CD14-positive monocyte (primary cell): ENCODE measurements at regions not wholly inside any gene's neighbourhood (a gene's known extent, or its start where the extent isn't known, plus 50 kb on each side); places are given as distances from the start of the nearest gene placed in this dataset.

Experiments
- DNase-seq, 3 donors: peaks; one replicate each; pipeline ENCODE4 v3.0.0-alpha.2; 2011 to 2022
- H2AFZ ChIP-seq: 2 replicates; pipeline ENCODE4 v1.6.0; 2012; ENCODE audit warnings: mild to moderate bottlenecking, low read depth, low read length, inconsistent platforms; ENCODE audit not compliant: insufficient read depth, poor library complexity, severe bottlenecking
- H3K27ac ChIP-seq, 2 donors: 1 replicate in 1 of 2; 2 replicates in 1 of 2; pipeline ENCODE4 v1.5.1; 2012 to 2013; ENCODE audit warnings: low read length in 2 of 2, control low read depth in 1 of 2, inconsistent platforms in 1 of 2, low read depth in 1 of 2, mild to moderate bottlenecking in 1 of 2
- H3K27me3 ChIP-seq, 2 donors: one replicate each; pipeline versions ENCODE4 v1.6.0 to v1.6.1; 2011 to 2013; ENCODE audit warnings: low read length in 2 of 2; ENCODE audit not compliant: control insufficient read depth in 2 of 2, insufficient read depth in 2 of 2
- H3K36me3 ChIP-seq, 2 donors: replicated peaks in 1 of 2; 1 replicate in 1 of 2; 2 replicates in 1 of 2; pipeline versions ENCODE4 v1.5.1 to v1.6.1; 2012 to 2013; ENCODE audit warnings: low read length in 2 of 2, control low read depth in 1 of 2, inconsistent platforms in 1 of 2, mild to moderate bottlenecking in 1 of 2; ENCODE audit not compliant: insufficient read depth in 2 of 2, control insufficient read depth in 1 of 2
- H3K4me1 ChIP-seq, 2 donors: 1 replicate in 1 of 2; 2 replicates in 1 of 2; pipeline versions ENCODE4 v1.5.1 to v1.6.1; 2012 to 2013; ENCODE audit warnings: low read length in 2 of 2, control low read depth in 1 of 2, inconsistent platforms in 1 of 2, mild to moderate bottlenecking in 1 of 2, moderate library complexity in 1 of 2; ENCODE audit not compliant: insufficient read depth in 2 of 2, control insufficient read depth in 1 of 2
- H3K4me2 ChIP-seq: replicated peaks from 2 replicates; pipeline ENCODE3; 2012; ENCODE audit warnings: low read length, moderate library complexity, mild to moderate bottlenecking; ENCODE audit not compliant: poor library complexity, severe bottlenecking; ENCODE audit errors: extremely low read depth
- H3K4me3 ChIP-seq, 3 experiments: fragments of 200-600 bp in 1 of 3; sonication (generic) in 1 of 3; replicated peaks in 1 of 3; 1 replicate in 2 of 3; 2 replicates in 1 of 3; pipeline ENCODE4 v1.5.1; 2011 to 2013; ENCODE audit warnings: low read length in 3 of 3, mild to moderate bottlenecking in 3 of 3, control low read depth in 2 of 3, low read depth in 2 of 3, inconsistent platforms in 1 of 3, moderate library complexity in 1 of 3
- H3K79me2 ChIP-seq: 2 replicates; pipeline ENCODE4 v1.6.0; 2012; ENCODE audit warnings: mild to moderate bottlenecking, control low read depth, inconsistent platforms, low read length, moderate library complexity; ENCODE audit not compliant: insufficient read depth
- H3K9ac ChIP-seq: 2 replicates; pipeline ENCODE4 v1.6.0; 2017; ENCODE audit warnings: low read length, mild to moderate bottlenecking; ENCODE audit not compliant: insufficient read depth, poor library complexity, severe bottlenecking
- H3K9me3 ChIP-seq, 2 donors: replicated peaks in 1 of 2; 1 replicate in 1 of 2; 2 replicates in 1 of 2; pipeline versions ENCODE4 v1.5.1 to v1.6.1; 2012 to 2013; ENCODE audit warnings: low read length in 2 of 2, control low read depth in 1 of 2; ENCODE audit not compliant: control insufficient read depth in 1 of 2, insufficient read depth in 1 of 2
- H4K20me1 ChIP-seq: 2 replicates; pipeline ENCODE4 v1.6.0; 2012; ENCODE audit warnings: mild to moderate bottlenecking, low read length, control low read depth, moderate library complexity; ENCODE audit not compliant: insufficient read depth
- H3K27ac Mint-ChIP-seq, 7 donors: one replicate each; pipeline ENCODE4 v1.8.0; 2020; ENCODE audit warnings: mild to moderate bottlenecking in 7 of 7, mixed read lengths in 7 of 7, moderate library complexity in 6 of 7, inconsistent platforms in 2 of 7
- H3K27me3 Mint-ChIP-seq, 3 donors: one replicate each; pipeline ENCODE4 v1.8.0; 2021 to 2022; ENCODE audit warnings: low read depth in 3 of 3, mild to moderate bottlenecking in 3 of 3, mixed read lengths in 3 of 3, moderate library complexity in 3 of 3, inconsistent platforms in 1 of 3
- H3K36me3 Mint-ChIP-seq, 2 donors: one replicate each; pipeline ENCODE4 v1.8.0; 2020; ENCODE audit warnings: mixed read lengths in 2 of 2, inconsistent platforms in 1 of 2, mild to moderate bottlenecking in 1 of 2
- H3K4me1 Mint-ChIP-seq: one replicate; pipeline ENCODE4 v1.8.0; 2020; ENCODE audit warnings: mild to moderate bottlenecking, mixed read lengths
- H3K4me3 Mint-ChIP-seq, 2 donors: one replicate each; pipeline ENCODE4 v1.8.0; 2020; ENCODE audit warnings: mild to moderate bottlenecking in 2 of 2, mixed read lengths in 2 of 2, moderate library complexity in 1 of 2
- H3K9me3 Mint-ChIP-seq, 7 donors: one replicate each; pipeline ENCODE4 v1.8.0; 2020 to 2022; ENCODE audit warnings: mixed read lengths in 7 of 7, mild to moderate bottlenecking in 6 of 7, moderate library complexity in 6 of 7, inconsistent platforms in 2 of 7
- WGBS: methylation state at CpG from one replicate; pipeline ENCODE4 v1.1.5; 2013; ENCODE audit warnings: missing lambda C conversion rate; ENCODE audit not compliant: insufficient coverage; 5-methylcytosine and 5-hydroxymethylcytosine counted together
- intact Hi-C, 2 donors: fragments of 100-400 bp; cut with micrococcal nuclease; formaldehyde crosslinking; loops; one replicate each; pipeline versions ENCODE4 v1.15.0 to v1.15.1; 2023
- TF ChIP-seq, protein P1 (sequence below): fragments of 200-600 bp; IDR thresholded peaks from one replicate; pipeline ENCODE4 v1.8.0; 2022; ENCODE audit warnings: antibody characterized with exemption, mild to moderate bottlenecking

DNA sequence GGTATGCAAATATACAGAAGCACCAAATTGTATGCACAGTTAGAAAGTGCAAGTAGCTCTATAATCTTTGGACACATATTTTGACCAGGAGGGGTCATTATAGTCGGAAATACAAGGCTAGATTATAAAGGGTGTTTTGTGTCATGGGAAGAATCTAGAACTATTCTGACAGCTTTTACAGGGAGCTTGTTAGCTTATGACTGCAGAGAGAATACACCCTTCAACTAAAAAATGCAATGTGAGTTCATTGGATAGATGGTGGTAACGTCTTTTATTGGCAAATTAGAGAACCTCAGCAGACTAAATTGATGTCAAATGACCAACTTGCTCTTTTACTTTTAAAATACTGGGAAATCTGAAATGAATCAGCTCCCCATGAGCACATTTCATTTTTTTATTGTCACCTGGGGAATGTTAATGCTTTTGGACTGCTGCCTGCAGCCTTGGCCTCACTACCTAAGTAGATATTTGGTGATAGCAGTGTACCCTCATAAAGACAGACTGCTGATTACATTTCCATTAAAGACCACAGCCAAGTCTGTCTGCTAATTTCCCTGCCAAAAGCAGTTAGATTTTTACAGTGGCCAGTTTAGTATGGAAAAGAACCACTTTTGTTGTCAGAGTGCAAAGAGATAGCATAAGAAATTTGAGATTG, 515.9 kb upstream of the DPPA4 start:
- no peaks in the 10 kb centered on the region for H3K4me1 ChIP-seq
- Mint-ChIP-seq H3K4me1 (no peaks in the 10 kb centered on the region), H3K27me3 (no peaks in the 10 kb centered on the region), H3K9me3 (peaks cover 3 to 17% (median 11%) of the 10 kb centered on the region in 7 donors), H3K36me3 (no peaks in the 10 kb centered on the region), H3K4me3 (no peak overlapping the region), H3K27ac (no peak overlapping the region)
- WGBS, result 80% methylated on average over 1 of the region's 2 CpGs
- H3K79me2 ChIP-seq, result no peaks in the 10 kb centered on the region
- H4K20me1 ChIP-seq, result no peaks in the 10 kb centered on the region
- no peaks in the 10 kb centered on the region for H3K27me3 ChIP-seq
- no peak overlapping the region for H3K27ac ChIP-seq
- no peak for DNase-seq
- no peak overlapping the region for H2AFZ ChIP-seq
- peaks cover 17 to 20% of the 10 kb centered on the region in 2 donors for H3K9me3 ChIP-seq
- intact Hi-C loops, result no loop called here
- H3K4me3 ChIP-seq, result no peak overlapping the region
- H3K9ac ChIP-seq, result no peak overlapping the region
- H3K4me2 ChIP-seq, result no peak overlapping the region
- H3K36me3 ChIP-seq, result no peaks in the 10 kb centered on the region
- TF ChIP-seq, protein P1, sequence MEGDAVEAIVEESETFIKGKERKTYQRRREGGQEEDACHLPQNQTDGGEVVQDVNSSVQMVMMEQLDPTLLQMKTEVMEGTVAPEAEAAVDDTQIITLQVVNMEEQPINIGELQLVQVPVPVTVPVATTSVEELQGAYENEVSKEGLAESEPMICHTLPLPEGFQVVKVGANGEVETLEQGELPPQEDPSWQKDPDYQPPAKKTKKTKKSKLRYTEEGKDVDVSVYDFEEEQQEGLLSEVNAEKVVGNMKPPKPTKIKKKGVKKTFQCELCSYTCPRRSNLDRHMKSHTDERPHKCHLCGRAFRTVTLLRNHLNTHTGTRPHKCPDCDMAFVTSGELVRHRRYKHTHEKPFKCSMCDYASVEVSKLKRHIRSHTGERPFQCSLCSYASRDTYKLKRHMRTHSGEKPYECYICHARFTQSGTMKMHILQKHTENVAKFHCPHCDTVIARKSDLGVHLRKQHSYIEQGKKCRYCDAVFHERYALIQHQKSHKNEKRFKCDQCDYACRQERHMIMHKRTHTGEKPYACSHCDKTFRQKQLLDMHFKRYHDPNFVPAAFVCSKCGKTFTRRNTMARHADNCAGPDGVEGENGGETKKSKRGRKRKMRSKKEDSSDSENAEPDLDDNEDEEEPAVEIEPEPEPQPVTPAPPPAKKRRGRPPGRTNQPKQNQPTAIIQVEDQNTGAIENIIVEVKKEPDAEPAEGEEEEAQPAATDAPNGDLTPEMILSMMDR, result no peak

- H3K79me2 ChIP-seq, result no peaks in the 10 kb centered on the region
- H3K9me3 ChIP-seq, result peaks cover 3 to 4% of the 10 kb centered on the region in 2 donors
- H3K4me1 Mint-ChIP-seq, result no peaks in the 10 kb centered on the region
- no peak overlapping the region for H2AFZ ChIP-seq
- TF ChIP-seq, protein P1, result no peak
- H4K20me1 ChIP-seq, result no peaks in the 10 kb centered on the region
- DNase-seq, result no peak
- peaks cover 2 to 8% (median 4%) of the 10 kb centered on the region in 7 donors for H3K9me3 Mint-ChIP-seq
- no peaks in the 10 kb centered on the region for H3K27me3 ChIP-seq
- no peaks in the 10 kb centered on the region for H3K4me1 ChIP-seq
- no peaks in the 10 kb centered on the region for H3K36me3 Mint-ChIP-seq
- H3K27ac ChIP-seq, result no peak overlapping the region
- H3K27ac Mint-ChIP-seq, result no peak overlapping the region
- H3K36me3 ChIP-seq, result no peaks in the 10 kb centered on the region
- no peak overlapping the region for H3K9ac ChIP-seq
- H3K27me3 Mint-ChIP-seq, result peaks cover 0 to 3% (median 0%) of the 10 kb centered on the region in 3 donors
- intact Hi-C loops, result no loop called here
- no peak overlapping the region for H3K4me3 ChIP-seq
- 100% methylated on average over 1 of the region's 1 CpG for WGBS
- no peak overlapping the region for H3K4me3 Mint-ChIP-seq
- no peak overlapping the region for H3K4me2 ChIP-seq
These were observed 526.4 kb upstream of the DPPA4 start for GRCh38 chr3:109863701-109864100.
